WTC11 (cell line): ENCODE measurements at regions not wholly inside any gene's neighbourhood (a gene's known extent, or its start where the extent isn't known, plus 50 kb on each side); places are given as distances from the start of the nearest gene placed in this dataset.

Experiments
- ARID4B ChIP-seq: sonication (generic); formaldehyde crosslinking; IDR thresholded peaks from 2 replicates; pipeline ENCODE4 v1.8.0; 2023; ENCODE audit warnings: missing genetic modification reagents, mild to moderate bottlenecking, borderline replicate concordance
- CTCF ChIP-seq: fragments of 200-600 bp; IDR thresholded peaks from 2 replicates; pipeline ENCODE4 v1.8.0; 2022; ENCODE audit warnings: antibody characterized with exemption
- EMX1 ChIP-seq: fragments of 250-450 bp; sonication (Bioruptor Pico); IDR thresholded peaks from 2 replicates; pipeline ENCODE4 v1.8.0; 2021; ENCODE audit warnings: mild to moderate bottlenecking
- RELA ChIP-seq: sonication (generic); formaldehyde crosslinking; IDR thresholded peaks from 2 replicates; pipeline ENCODE4 v1.8.1; 2022; ENCODE audit warnings: missing genetic modification reagents, mild to moderate bottlenecking, borderline replicate concordance
- USF2 ChIP-seq: sonication (generic); formaldehyde crosslinking; IDR thresholded peaks from 2 replicates; pipeline ENCODE4 v1.8.1; 2023; ENCODE audit warnings: mild to moderate bottlenecking, missing genetic modification reagents, moderate library complexity

GRCh38 chrX:45747905-45748304, 547.2 kb upstream of the DIPK2B start:
- TF ChIP-seq EMX1 (CRISPR knock-in tag) (no peak), CTCF (no peak), ARID4B (CRISPR knock-in tag) (no peak), USF2 (CRISPR knock-in tag) (no peak), RELA (CRISPR knock-in tag) (no peak)
